Liver (tissue), 8 donors: ENCODE measurements at regions not wholly inside any gene's neighbourhood (a gene's known extent, or its start where the extent isn't known, plus 50 kb on each side); places are given as distances from the start of the nearest gene placed in this dataset.

ENCODE experiments used
- DNase-seq: peaks from one replicate; pipeline ENCODE4 v3.0.0-alpha.2; 2017; ENCODE audit warnings: low spot score
- H3K27ac ChIP-seq, 2 donors: one replicate each; pipeline ENCODE4 v1.7.0; 2013; ENCODE audit warnings: inconsistent platforms in 2 of 2, low read length in 2 of 2, control low read depth in 1 of 2, low read depth in 1 of 2, mild to moderate bottlenecking in 1 of 2
- H3K27me3 ChIP-seq, 4 donors: one replicate each; pipeline versions ENCODE4 v1.6.1 to v1.7.0; 2013; ENCODE audit warnings: low read length in 3 of 4, inconsistent platforms in 1 of 4, mild to moderate bottlenecking in 1 of 4, moderate library complexity in 1 of 4; ENCODE audit not compliant: control insufficient read depth in 4 of 4, insufficient read depth in 4 of 4
- H3K36me3 ChIP-seq, 4 donors: one replicate each; pipeline versions ENCODE4 v1.6.1 to v1.7.0; 2013; ENCODE audit warnings: low read length in 3 of 4, mild to moderate bottlenecking in 3 of 4, low read depth in 1 of 4, moderate library complexity in 1 of 4; ENCODE audit not compliant: control insufficient read depth in 4 of 4, insufficient read depth in 3 of 4
- H3K4me1 ChIP-seq, 4 donors: one replicate each; pipeline versions ENCODE4 v1.6.1 to v1.7.0; 2013; ENCODE audit warnings: low read length in 3 of 4, mild to moderate bottlenecking in 3 of 4, moderate library complexity in 1 of 4; ENCODE audit not compliant: control insufficient read depth in 4 of 4, insufficient read depth in 4 of 4
- H3K4me3 ChIP-seq, 3 donors: one replicate each; pipeline versions ENCODE4 v1.6.1 to v1.7.0; 2013; ENCODE audit warnings: low read length in 3 of 3, control low read depth in 1 of 3, low read depth in 1 of 3, mild to moderate bottlenecking in 1 of 3
- H3K9ac ChIP-seq, 2 donors: one replicate each; pipeline ENCODE4 v1.7.0; 2013; ENCODE audit warnings: low read length in 2 of 2, mild to moderate bottlenecking in 2 of 2, moderate library complexity in 2 of 2, control low read depth in 1 of 2, low read depth in 1 of 2
- H3K9me3 ChIP-seq, 4 donors: one replicate each; pipeline versions ENCODE4 v1.6.1 to v1.7.0; 2013; ENCODE audit warnings: low read length in 3 of 4; ENCODE audit not compliant: control insufficient read depth in 4 of 4
- EGR1 ChIP-seq, 2 donors: IDR thresholded peaks; 2 replicates each; pipeline ENCODE4 v1.6.1; 2016 to 2018; ENCODE audit warnings: antibody characterized with exemption in 2 of 2, low read depth in 2 of 2
- FOXA2 ChIP-seq: IDR thresholded peaks from 2 replicates; pipeline ENCODE4 v1.6.1; 2016; ENCODE audit warnings: antibody characterized with exemption
- HNF4A ChIP-seq, 2 donors: conservative IDR thresholded peaks; 2 replicates each; pipeline ENCODE4 v1.6.1; 2016; ENCODE audit warnings: antibody characterized with exemption in 2 of 2, mild to moderate bottlenecking in 2 of 2
- MAX ChIP-seq: IDR thresholded peaks from 2 replicates; pipeline ENCODE4 v1.6.1; 2016; ENCODE audit warnings: antibody characterized with exemption
- RAD21 ChIP-seq, 2 donors: IDR thresholded peaks; 2 replicates each; pipeline ENCODE4 v1.6.1; 2016; ENCODE audit warnings: antibody characterized with exemption in 2 of 2, mild to moderate bottlenecking in 2 of 2
- ZBTB33 ChIP-seq: IDR thresholded peaks from 2 replicates; pipeline ENCODE4 v1.6.1; 2016; ENCODE audit warnings: antibody characterized with exemption
- WGBS: extraction: QIAGEN DNeasy Blood & Tissue Kit; methylation state at CpG from one replicate; pipeline ENCODE4 v1.1.7; 2013; 5-methylcytosine and 5-hydroxymethylcytosine counted together
- TF ChIP-seq, protein P1 (sequence below): fragments of 150-350 bp; IDR thresholded peaks from 2 replicates; pipeline ENCODE4 v1.5.1; 2017; ENCODE audit warnings: improper control_type of control experiment, low read depth, low read length; ENCODE audit not compliant: missing input control
- TF ChIP-seq, protein P2 (sequence below): IDR thresholded peaks from 2 replicates; pipeline ENCODE4 v1.6.1; 2016; ENCODE audit warnings: antibody characterized with exemption, mild to moderate bottlenecking
- donor health status: healthy.
- donor health status: healthy.
- donor health status: healthy.
- donor health status: healthy.
- donor health status: healthy.

GRCh38 chr12:124401704-124402221 is 106.9 kb downstream of the RFLNA start (continued):
- no peak for TF ChIP-seq ZBTB33

- WGBS = 98% methylated on average over 10 of the region's 10 CpGs
These were observed 105.2 kb downstream of the RFLNA start for GRCh38 chr12:124400124-124400523.

GRCh38 chr12:124399622-124400021 is 104.7 kb downstream of the RFLNA start:
- H3K9me3 ChIP-seq = no peaks in the 10 kb centered on the region
- H3K27me3 ChIP-seq = no peaks in the 10 kb centered on the region
- 76% methylated on average over 11 of the region's 11 CpGs for WGBS
- no peak overlapping the region for H3K9ac ChIP-seq
- peak; percentile 63 for DNase-seq
- no peak overlapping the region for H3K27ac ChIP-seq
- peaks cover 0 to 15% (median 2%) of the 10 kb centered on the region in 4 donors for H3K4me1 ChIP-seq
- H3K4me3 ChIP-seq = no peak overlapping the region
- TF ChIP-seq EGR1 (IDR thresholded peaks at IDR 0.05; ENCODE audit: low read depth in 2 of 2) = no peak
- peak; percentile 53 to 69 for TF ChIP-seq RAD21 (IDR thresholded peaks at IDR 0.05)
- no peak for TF ChIP-seq FOXA2
- TF ChIP-seq, protein P1, sequence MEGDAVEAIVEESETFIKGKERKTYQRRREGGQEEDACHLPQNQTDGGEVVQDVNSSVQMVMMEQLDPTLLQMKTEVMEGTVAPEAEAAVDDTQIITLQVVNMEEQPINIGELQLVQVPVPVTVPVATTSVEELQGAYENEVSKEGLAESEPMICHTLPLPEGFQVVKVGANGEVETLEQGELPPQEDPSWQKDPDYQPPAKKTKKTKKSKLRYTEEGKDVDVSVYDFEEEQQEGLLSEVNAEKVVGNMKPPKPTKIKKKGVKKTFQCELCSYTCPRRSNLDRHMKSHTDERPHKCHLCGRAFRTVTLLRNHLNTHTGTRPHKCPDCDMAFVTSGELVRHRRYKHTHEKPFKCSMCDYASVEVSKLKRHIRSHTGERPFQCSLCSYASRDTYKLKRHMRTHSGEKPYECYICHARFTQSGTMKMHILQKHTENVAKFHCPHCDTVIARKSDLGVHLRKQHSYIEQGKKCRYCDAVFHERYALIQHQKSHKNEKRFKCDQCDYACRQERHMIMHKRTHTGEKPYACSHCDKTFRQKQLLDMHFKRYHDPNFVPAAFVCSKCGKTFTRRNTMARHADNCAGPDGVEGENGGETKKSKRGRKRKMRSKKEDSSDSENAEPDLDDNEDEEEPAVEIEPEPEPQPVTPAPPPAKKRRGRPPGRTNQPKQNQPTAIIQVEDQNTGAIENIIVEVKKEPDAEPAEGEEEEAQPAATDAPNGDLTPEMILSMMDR = peak; percentile 59
- TF ChIP-seq MAX = no peak
- peaks cover 3 to 8% (median 4%) of the 10 kb centered on the region in 4 donors for H3K36me3 ChIP-seq

More at GRCh38 chr12:124400124-124400523, 105.2 kb downstream of the RFLNA start:
- no peak for TF ChIP-seq HNF4A (conservative IDR thresholded peaks at IDR 0.05)
- TF ChIP-seq, protein P2, sequence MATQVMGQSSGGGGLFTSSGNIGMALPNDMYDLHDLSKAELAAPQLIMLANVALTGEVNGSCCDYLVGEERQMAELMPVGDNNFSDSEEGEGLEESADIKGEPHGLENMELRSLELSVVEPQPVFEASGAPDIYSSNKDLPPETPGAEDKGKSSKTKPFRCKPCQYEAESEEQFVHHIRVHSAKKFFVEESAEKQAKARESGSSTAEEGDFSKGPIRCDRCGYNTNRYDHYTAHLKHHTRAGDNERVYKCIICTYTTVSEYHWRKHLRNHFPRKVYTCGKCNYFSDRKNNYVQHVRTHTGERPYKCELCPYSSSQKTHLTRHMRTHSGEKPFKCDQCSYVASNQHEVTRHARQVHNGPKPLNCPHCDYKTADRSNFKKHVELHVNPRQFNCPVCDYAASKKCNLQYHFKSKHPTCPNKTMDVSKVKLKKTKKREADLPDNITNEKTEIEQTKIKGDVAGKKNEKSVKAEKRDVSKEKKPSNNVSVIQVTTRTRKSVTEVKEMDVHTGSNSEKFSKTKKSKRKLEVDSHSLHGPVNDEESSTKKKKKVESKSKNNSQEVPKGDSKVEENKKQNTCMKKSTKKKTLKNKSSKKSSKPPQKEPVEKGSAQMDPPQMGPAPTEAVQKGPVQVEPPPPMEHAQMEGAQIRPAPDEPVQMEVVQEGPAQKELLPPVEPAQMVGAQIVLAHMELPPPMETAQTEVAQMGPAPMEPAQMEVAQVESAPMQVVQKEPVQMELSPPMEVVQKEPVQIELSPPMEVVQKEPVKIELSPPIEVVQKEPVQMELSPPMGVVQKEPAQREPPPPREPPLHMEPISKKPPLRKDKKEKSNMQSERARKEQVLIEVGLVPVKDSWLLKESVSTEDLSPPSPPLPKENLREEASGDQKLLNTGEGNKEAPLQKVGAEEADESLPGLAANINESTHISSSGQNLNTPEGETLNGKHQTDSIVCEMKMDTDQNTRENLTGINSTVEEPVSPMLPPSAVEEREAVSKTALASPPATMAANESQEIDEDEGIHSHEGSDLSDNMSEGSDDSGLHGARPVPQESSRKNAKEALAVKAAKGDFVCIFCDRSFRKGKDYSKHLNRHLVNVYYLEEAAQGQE = no peak
- Histone ChIP-seq H3K27me3 (no peaks in the 10 kb centered on the region), H3K36me3 (peaks cover 3 to 8% (median 4%) of the 10 kb centered on the region in 4 donors), H3K4me3 (no peak overlapping the region), H3K9me3 (no peaks in the 10 kb centered on the region), H3K4me1 (peaks cover 0 to 11% (median 2%) of the 10 kb centered on the region in 4 donors), H3K9ac (no peak overlapping the region), H3K27ac (no peak overlapping the region)
- DNase-seq = no peak
